Tibial nerve (tissue), 4 donors: ENCODE measurements at regions not wholly inside any gene's neighbourhood (a gene's known extent, or its start where the extent isn't known, plus 50 kb on each side); places are given as distances from the start of the nearest gene placed in this dataset.

ENCODE experiments used
- EP300 ChIP-seq, 2 donors: sonication (generic); formaldehyde crosslinking; IDR thresholded peaks; one replicate each; pipeline ENCODE4 v1.6.1; 2017; ENCODE audit warnings: antibody characterized with exemption in 2 of 2, mild to moderate bottlenecking in 1 of 2
- TF ChIP-seq, protein P1 (sequence below), 5 experiments: fragments of 200-600 bp in 3 of 5; fragments of 450-650 bp in 2 of 5; sonication (generic) in 3 of 5; IDR thresholded peaks; one replicate each; pipeline ENCODE4 v1.5.1; 2016 to 2019; ENCODE audit warnings: antibody characterized with exemption in 5 of 5, mild to moderate bottlenecking in 3 of 5, moderate library complexity in 2 of 5

GRCh38 chr4:45750721-45751120 is 373.1 kb downstream of the GABRG1 start:
- TF ChIP-seq, protein P1, sequence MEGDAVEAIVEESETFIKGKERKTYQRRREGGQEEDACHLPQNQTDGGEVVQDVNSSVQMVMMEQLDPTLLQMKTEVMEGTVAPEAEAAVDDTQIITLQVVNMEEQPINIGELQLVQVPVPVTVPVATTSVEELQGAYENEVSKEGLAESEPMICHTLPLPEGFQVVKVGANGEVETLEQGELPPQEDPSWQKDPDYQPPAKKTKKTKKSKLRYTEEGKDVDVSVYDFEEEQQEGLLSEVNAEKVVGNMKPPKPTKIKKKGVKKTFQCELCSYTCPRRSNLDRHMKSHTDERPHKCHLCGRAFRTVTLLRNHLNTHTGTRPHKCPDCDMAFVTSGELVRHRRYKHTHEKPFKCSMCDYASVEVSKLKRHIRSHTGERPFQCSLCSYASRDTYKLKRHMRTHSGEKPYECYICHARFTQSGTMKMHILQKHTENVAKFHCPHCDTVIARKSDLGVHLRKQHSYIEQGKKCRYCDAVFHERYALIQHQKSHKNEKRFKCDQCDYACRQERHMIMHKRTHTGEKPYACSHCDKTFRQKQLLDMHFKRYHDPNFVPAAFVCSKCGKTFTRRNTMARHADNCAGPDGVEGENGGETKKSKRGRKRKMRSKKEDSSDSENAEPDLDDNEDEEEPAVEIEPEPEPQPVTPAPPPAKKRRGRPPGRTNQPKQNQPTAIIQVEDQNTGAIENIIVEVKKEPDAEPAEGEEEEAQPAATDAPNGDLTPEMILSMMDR (IDR thresholded peaks at IDR 0.05), result no peak
- TF ChIP-seq EP300 (IDR thresholded peaks at IDR 0.05), result no peak
